Body of pancreas (tissue), 4 donors: ENCODE measurements at regions not wholly inside any gene's neighbourhood (a gene's known extent, or its start where the extent isn't known, plus 50 kb on each side); places are given as distances from the start of the nearest gene placed in this dataset.

Experiments used
- POLR2A ChIP-seq, 3 donors: fragments of 450-650 bp; IDR thresholded peaks; one replicate each; pipeline ENCODE4 v1.6.1; 2016; ENCODE audit warnings: antibody characterized with exemption in 3 of 3, mild to moderate bottlenecking in 2 of 3
- TF ChIP-seq, protein P1 (sequence below), 7 experiments: fragments of 450-650 bp in 4 of 7; fragments of 200-600 bp in 3 of 7; sonication (generic) in 3 of 7; IDR thresholded peaks; one replicate each; pipeline ENCODE4 v1.5.1; 2016 to 2019; ENCODE audit warnings: antibody characterized with exemption in 7 of 7

DNA sequence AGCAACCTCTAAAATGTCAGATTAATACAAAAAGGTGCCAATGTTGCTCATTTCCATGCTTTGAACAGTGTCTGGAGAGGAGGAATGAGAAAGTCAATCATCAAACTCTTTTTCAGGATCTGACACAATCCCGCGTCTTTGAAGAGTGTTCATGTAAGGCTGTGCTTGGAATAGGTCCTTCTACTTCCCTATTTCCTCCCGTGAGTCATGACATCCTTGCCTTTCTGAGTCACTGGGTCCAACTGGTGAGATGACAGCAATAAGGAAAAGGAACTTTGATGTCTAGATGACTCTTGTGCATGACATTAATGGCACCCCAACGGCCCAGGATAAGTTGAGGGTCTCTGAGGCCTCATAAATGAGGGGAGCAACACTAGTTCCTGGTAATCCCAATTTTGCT is 109.0 kb upstream of the CELF4 start:
- TF ChIP-seq, protein P1, sequence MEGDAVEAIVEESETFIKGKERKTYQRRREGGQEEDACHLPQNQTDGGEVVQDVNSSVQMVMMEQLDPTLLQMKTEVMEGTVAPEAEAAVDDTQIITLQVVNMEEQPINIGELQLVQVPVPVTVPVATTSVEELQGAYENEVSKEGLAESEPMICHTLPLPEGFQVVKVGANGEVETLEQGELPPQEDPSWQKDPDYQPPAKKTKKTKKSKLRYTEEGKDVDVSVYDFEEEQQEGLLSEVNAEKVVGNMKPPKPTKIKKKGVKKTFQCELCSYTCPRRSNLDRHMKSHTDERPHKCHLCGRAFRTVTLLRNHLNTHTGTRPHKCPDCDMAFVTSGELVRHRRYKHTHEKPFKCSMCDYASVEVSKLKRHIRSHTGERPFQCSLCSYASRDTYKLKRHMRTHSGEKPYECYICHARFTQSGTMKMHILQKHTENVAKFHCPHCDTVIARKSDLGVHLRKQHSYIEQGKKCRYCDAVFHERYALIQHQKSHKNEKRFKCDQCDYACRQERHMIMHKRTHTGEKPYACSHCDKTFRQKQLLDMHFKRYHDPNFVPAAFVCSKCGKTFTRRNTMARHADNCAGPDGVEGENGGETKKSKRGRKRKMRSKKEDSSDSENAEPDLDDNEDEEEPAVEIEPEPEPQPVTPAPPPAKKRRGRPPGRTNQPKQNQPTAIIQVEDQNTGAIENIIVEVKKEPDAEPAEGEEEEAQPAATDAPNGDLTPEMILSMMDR (IDR thresholded peaks at IDR 0.05), result no peak
- no peak for TF ChIP-seq POLR2A (IDR thresholded peaks at IDR 0.05)
